ENCODE measurements at regions not wholly inside any gene's neighbourhood (a gene's known extent, or its start where the extent isn't known, plus 50 kb on each side); places are given as distances from the start of the nearest gene placed in this dataset.

DNA sequence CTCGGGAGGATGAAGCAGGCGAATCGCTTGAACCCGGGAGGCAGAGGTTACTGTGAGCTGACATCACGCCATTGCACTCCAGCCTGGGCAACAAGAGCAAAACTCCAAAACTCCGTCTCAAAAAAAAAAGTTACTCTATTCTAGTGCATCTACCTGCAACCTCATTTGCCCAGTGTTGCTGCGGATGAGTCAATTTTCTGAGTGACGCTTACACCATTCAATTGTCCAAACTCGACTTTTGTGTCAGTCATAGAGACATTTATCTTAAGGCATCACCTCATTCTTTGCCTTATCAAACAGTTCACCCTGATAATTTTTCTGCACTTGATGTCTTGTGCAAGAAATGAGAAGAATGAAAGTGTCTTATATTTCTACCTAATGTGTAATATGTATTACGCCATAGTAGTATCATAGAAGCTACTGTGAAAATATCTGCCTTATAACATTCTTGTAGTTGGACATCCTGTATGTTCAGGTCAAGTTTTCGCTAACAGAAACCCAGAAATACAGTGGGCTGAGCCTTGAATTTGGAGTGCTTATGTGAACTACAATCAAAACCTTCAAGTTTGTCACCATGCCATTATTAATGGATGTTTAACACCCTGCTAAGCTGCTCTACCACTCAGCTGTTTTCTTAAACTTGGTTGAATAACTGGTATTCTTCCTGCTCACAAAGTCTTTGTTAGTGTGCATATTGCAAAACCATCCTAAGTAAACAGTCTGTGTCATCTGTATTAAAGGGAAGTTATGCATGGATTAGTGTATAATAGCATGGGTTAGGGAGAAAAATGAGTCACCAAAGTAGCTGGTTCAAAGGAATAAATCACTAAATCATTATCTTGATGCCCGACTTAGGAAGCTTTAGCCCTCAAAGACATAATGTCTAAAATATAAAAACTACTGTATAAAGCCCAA, 531.0 kb upstream of the NR2F2 start:
- no peaks in the 10 kb centered on the region for H3K4me1 ChIP-seq
- H3K36me3 ChIP-seq, result no peaks in the 10 kb centered on the region
- H3K4me3 ChIP-seq, result no peak overlapping the region
- H3K9me3 ChIP-seq, result no peaks in the 10 kb centered on the region
- H3K27me3 ChIP-seq, result no peaks in the 10 kb centered on the region
- DNase-seq, result no peak
- TF ChIP-seq POLR2A (IDR thresholded peaks at IDR 0.05), result no peak
- TF ChIP-seq, protein P1, sequence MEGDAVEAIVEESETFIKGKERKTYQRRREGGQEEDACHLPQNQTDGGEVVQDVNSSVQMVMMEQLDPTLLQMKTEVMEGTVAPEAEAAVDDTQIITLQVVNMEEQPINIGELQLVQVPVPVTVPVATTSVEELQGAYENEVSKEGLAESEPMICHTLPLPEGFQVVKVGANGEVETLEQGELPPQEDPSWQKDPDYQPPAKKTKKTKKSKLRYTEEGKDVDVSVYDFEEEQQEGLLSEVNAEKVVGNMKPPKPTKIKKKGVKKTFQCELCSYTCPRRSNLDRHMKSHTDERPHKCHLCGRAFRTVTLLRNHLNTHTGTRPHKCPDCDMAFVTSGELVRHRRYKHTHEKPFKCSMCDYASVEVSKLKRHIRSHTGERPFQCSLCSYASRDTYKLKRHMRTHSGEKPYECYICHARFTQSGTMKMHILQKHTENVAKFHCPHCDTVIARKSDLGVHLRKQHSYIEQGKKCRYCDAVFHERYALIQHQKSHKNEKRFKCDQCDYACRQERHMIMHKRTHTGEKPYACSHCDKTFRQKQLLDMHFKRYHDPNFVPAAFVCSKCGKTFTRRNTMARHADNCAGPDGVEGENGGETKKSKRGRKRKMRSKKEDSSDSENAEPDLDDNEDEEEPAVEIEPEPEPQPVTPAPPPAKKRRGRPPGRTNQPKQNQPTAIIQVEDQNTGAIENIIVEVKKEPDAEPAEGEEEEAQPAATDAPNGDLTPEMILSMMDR (IDR thresholded peaks at IDR 0.05), result no peak
- H3K27ac ChIP-seq, result no peak overlapping the region
- intact Hi-C loops (cut with DNase I; ENCODE audit: low total_unique reads), result no loop called here

DNA sequence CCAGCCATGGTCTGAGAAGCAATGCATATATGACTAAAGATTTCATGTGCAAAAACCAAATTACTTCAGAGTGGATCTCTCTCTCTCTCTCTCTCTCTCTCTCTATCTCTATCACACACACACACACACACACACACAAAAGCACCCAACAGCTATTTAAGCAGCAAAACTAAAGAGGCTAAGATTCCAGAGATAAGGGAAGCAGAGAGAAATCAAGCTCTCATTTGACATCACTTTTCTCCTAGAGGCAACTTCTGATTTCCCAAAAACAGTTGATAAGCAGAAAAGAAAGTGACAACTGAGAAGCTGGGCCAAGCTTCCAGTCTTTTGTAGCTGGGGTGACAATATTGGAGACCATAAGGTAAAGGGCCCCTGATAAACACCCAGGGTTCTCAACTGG, 526.0 kb upstream of the NR2F2 start:
- intact Hi-C loops (cut with DNase I; ENCODE audit: low total_unique reads), result no loop called here
- H3K4me3 ChIP-seq, result no peak overlapping the region
- no peaks in the 10 kb centered on the region for H3K36me3 ChIP-seq

DNA sequence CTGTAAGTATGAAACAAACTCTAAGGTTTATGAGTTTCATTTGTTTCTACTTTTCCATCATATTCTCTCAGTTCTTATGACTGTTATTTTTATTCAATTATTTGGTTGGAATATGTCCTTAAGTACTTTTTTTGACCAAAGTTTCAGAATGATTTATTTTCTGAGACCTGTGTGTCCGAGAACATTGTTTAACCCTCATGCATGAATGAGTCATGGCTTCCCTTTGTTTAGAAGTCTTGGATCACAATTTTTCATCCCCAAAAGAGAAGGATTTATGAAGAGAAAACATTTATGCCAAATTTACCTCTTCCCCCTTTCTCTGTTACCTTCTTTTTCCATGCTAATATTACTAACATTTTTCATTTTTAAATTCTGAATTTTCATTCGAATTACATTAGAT, 518.0 kb upstream of the NR2F2 start:
- Histone ChIP-seq H3K27me3 (no peaks in the 10 kb centered on the region), H3K9me3 (no peaks in the 10 kb centered on the region), H3K36me3 (no peaks in the 10 kb centered on the region), H3K4me1 (no peaks in the 10 kb centered on the region), H3K4me3 (no peak overlapping the region), H3K27ac (no peak overlapping the region)
- DNase-seq, result no peak
- TF ChIP-seq, protein P1 (IDR thresholded peaks at IDR 0.05), result no peak
- no peak for TF ChIP-seq POLR2A (IDR thresholded peaks at IDR 0.05)
- intact Hi-C loops (cut with DNase I; ENCODE audit: low total_unique reads), result no loop called here

More for the DNA sequence above, 526.0 kb upstream of the NR2F2 start:
- no peaks in the 10 kb centered on the region for H3K9me3 ChIP-seq
- H3K27ac ChIP-seq, result no peak overlapping the region
- DNase-seq, result no peak
- TF ChIP-seq POLR2A (IDR thresholded peaks at IDR 0.05), result no peak
- TF ChIP-seq, protein P1 (IDR thresholded peaks at IDR 0.05), result no peak
- no peaks in the 10 kb centered on the region for H3K27me3 ChIP-seq
- no peaks in the 10 kb centered on the region for H3K4me1 ChIP-seq

DNA sequence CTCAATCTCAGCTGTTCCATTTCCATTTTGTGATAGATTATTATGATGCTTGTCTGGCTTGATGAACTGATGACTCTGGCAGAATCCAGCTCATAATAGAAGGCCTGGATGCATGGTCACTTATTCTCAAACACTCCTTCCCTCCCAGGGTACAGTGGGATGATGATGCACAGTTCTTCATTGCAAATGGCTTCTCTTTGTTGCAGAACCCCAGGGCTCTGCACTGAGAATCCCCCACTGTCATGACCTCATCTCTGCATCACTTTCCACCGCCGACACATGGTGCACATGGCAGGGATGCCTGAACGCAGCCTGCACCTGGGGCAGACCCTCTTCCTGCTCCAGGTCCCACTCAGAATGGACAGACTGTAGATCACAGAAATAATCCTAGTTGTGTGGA, 515.6 kb upstream of the NR2F2 start:
- no peak overlapping the region for H3K4me3 ChIP-seq
- H3K4me1 ChIP-seq, result no peaks in the 10 kb centered on the region
- no peaks in the 10 kb centered on the region for H3K27me3 ChIP-seq
- H3K9me3 ChIP-seq, result no peaks in the 10 kb centered on the region
- no peak overlapping the region for H3K27ac ChIP-seq
- DNase-seq, result no peak
- no peaks in the 10 kb centered on the region for H3K36me3 ChIP-seq
- intact Hi-C loops (cut with DNase I; ENCODE audit: low total_unique reads), result no loop called here
- TF ChIP-seq POLR2A (IDR thresholded peaks at IDR 0.05), result no peak
- TF ChIP-seq, protein P1 (IDR thresholded peaks at IDR 0.05), result no peak

DNA sequence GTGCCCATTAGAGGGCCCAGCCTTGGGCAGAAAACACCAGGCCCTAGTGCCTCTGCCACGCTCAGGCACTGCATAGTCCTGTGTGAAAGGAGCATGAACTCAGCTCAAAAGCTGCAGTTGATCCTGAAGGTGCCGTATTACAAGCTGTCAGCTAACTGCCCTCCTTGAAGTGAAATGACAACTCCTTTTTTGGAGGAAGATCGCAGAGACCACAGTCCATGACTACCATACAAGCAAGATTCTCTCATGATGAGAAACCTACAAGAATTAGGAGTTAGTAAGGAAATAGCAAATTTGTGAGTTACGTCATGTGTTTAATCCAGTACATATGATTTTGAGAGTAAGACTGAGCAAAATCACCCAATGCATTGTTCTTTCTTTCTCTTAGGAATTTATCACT, 513.9 kb upstream of the NR2F2 start:
- no peaks in the 10 kb centered on the region for H3K9me3 ChIP-seq
- H3K27ac ChIP-seq, result no peak overlapping the region
- H3K27me3 ChIP-seq, result no peaks in the 10 kb centered on the region
- H3K4me3 ChIP-seq, result no peak overlapping the region
- H3K4me1 ChIP-seq, result no peaks in the 10 kb centered on the region
- TF ChIP-seq, protein P1 (IDR thresholded peaks at IDR 0.05), result no peak
- TF ChIP-seq POLR2A (IDR thresholded peaks at IDR 0.05), result no peak
- intact Hi-C loops (cut with DNase I; ENCODE audit: low total_unique reads), result no loop called here
- no peak for DNase-seq
- H3K36me3 ChIP-seq, result no peaks in the 10 kb centered on the region

All from uterus (tissue), 3 donors.